GM13977 (cell line): ENCODE measurements at regions not wholly inside any gene's neighbourhood (a gene's known extent, or its start where the extent isn't known, plus 50 kb on each side); places are given as distances from the start of the nearest gene placed in this dataset.
"Not testable (repeated sequence)": the region's sequence is repeated elsewhere in the genome, so short reads cannot be mapped to it uniquely, and the experiment has no call there.

Source experiments
- DNase-seq: peaks from one replicate; pipeline ENCODE4 v3.0.0; 2012; ENCODE audit warnings: low spot score
- in situ Hi-C: fragments of 300-500 bp; cut with MboI; formaldehyde crosslinking; loops from one replicate; pipeline ENCODE4 v1.12.0; 2022; ENCODE audit warnings: low sequenced_read_pairs, low pct_unique_long_range_greater_than_20kb, mixed read lengths, inconsistent platforms; ENCODE audit not compliant: unreplicated experiment
- TF ChIP-seq, protein P1 (sequence below): IDR thresholded peaks from 2 replicates; pipeline ENCODE4 v1.5.1; 2012; ENCODE audit warnings: mild to moderate bottlenecking, control low read depth; ENCODE audit not compliant: insufficient read depth; ENCODE audit errors: extremely low read depth, missing control alignments

GRCh38 chr15:39030291-39031070, 465.9 kb upstream of the RASGRP1 start:
- in situ Hi-C loops = no loop called here
- no peak for DNase-seq
- TF ChIP-seq, protein P1, sequence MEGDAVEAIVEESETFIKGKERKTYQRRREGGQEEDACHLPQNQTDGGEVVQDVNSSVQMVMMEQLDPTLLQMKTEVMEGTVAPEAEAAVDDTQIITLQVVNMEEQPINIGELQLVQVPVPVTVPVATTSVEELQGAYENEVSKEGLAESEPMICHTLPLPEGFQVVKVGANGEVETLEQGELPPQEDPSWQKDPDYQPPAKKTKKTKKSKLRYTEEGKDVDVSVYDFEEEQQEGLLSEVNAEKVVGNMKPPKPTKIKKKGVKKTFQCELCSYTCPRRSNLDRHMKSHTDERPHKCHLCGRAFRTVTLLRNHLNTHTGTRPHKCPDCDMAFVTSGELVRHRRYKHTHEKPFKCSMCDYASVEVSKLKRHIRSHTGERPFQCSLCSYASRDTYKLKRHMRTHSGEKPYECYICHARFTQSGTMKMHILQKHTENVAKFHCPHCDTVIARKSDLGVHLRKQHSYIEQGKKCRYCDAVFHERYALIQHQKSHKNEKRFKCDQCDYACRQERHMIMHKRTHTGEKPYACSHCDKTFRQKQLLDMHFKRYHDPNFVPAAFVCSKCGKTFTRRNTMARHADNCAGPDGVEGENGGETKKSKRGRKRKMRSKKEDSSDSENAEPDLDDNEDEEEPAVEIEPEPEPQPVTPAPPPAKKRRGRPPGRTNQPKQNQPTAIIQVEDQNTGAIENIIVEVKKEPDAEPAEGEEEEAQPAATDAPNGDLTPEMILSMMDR = no peak

- TF ChIP-seq, protein P1 = no peak
- no peak for DNase-seq
- in situ Hi-C loops = no loop called here
Measured at GRCh38 chr15:39031596-39031995, 467.0 kb upstream of the RASGRP1 start.

- DNase-seq = no peak
- TF ChIP-seq, protein P1 = no peak
- in situ Hi-C loops = no loop called here
Measured at GRCh38 chr15:39034816-39035215, 470.2 kb upstream of the RASGRP1 start.

- DNase-seq, in situ Hi-C loops: not testable (repeated sequence)
Measured at GRCh38 chr15:39037611-39038010, 473.0 kb upstream of the RASGRP1 start.

DNA sequence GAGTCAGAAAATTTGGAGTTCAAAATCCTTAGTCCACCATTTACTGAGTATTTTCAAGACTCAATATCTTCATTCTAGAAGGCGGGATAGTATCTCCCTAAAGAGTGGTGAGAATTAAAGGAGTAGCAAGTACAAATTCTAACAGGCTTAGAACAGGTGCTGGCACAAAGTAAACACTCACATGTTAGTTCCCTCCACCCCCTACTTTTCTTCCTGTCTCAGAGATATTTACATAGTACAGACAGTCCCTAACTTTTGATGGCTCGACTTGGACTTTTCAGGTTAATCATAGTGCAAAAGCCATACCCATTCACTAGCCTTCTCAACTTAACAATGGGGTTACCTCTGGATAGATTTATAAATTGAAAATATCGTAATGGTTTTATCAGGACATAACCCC, 476.2 kb upstream of the RASGRP1 start:
- in situ Hi-C loops = no loop called here
- TF ChIP-seq, protein P1 = no peak
- DNase-seq = no peak

- in situ Hi-C loops = no loop called here
- TF ChIP-seq, protein P1 = no peak
- no peak for DNase-seq
Measured at GRCh38 chr15:39041979-39042495, 477.4 kb upstream of the RASGRP1 start.

GRCh38 chr15:39051626-39052322, 487.2 kb upstream of the RASGRP1 start:
- in situ Hi-C loops = no loop called here
- TF ChIP-seq, protein P1 = no peak

More at GRCh38 chr15:39051626-39052322, 487.2 kb upstream of the RASGRP1 start:
- DNase-seq = no peak
